ENCODE measurements at regions not wholly inside any gene's neighbourhood (a gene's known extent, or its start where the extent isn't known, plus 50 kb on each side); places are given as distances from the start of the nearest gene placed in this dataset.

- in situ Hi-C loops (cut with MboI), result no loop called here
- no peak for DNase-seq (ENCODE audit: low read depth, low spot score)
These were observed 106.1 kb upstream of the TMEM170B start for GRCh38 chr6:11431455-11431937.

More at GRCh38 chr6:11431455-11431937, 106.1 kb upstream of the TMEM170B start:
- CTCF ChIA-PET, result interaction anchor here (0.7 to 2.9 kb wide), 5 partner anchors 15 to 65 kb away, joined by 3 to 10 read pairs (median 7); no protein-coding TSS in a partner anchor
- FAIRE-seq (no peak), ATAC-seq (no peak)
- Histone ChIP-seq H3K27me3 (replicated peaks in 1 of 2; ENCODE audit: control insufficient read depth in 2 of 2, insufficient read depth in 2 of 2, low read length in 1 of 2) (no peaks in the 10 kb centered on the region), H3K36me3 (ENCODE audit: control insufficient read depth in 2 of 2, insufficient read depth in 2 of 2, low read length in 1 of 2) (no peaks in the 10 kb centered on the region), H2AFZ (ENCODE audit: control insufficient read depth, low read depth, low read length) (no peak overlapping the region), H3K27ac (ENCODE audit: control insufficient read depth, insufficient read depth) (no peak overlapping the region), H3K4me3 (no peak overlapping the region), H3K9ac (ENCODE audit: control insufficient read depth, insufficient read depth, low read length) (no peak overlapping the region), H3K4me1 (ENCODE audit: control insufficient read depth, insufficient read depth, low read length) (peaks cover 33% of the 10 kb centered on the region), H4K20me1 (ENCODE audit: control insufficient read depth, insufficient read depth) (no peaks in the 10 kb centered on the region), H3K9me3 (replicated peaks; ENCODE audit: control insufficient read depth, insufficient read depth, low read length) (no peaks in the 10 kb centered on the region; the same call in 2 of the 3 replicates), H3K79me2 (ENCODE audit: control insufficient read depth, insufficient read depth, low read length) (no peaks in the 10 kb centered on the region), H3K4me2 (ENCODE audit: control insufficient read depth, insufficient read depth) (no peak overlapping the region)
- WGBS (ENCODE audit: insufficient coverage, insufficient replicate concordance, low lambda C conversion rate, missing lambda C conversion rate), result 94% methylated on average over 6 of the region's 6 CpGs
- RAD21 ChIA-PET (ENCODE audit: unreplicated experiment), result interaction anchor here (1.3 to 7.3 kb wide), 5 partner anchors 16 to 64 kb away, joined by 3 to 82 read pairs (median 33); no protein-coding TSS in a partner anchor
- intact Hi-C loops (cut with micrococcal nuclease; ENCODE audit: unreplicated experiment), result no loop called here
- POLR2A ChIA-PET, result interaction anchor here (0.5 to 2.5 kb wide), 6 partner anchors 10 to 95 kb away, joined by 3 to 7 read pairs (median 3); no protein-coding TSS in a partner anchor
- TF ChIP-seq WRNIP1 (IDR thresholded peaks at IDR 0.05; ENCODE audit: borderline replicate concordance, low read depth, low read length), result no peak
- no peak for TF ChIP-seq SMAD1 (IDR thresholded peaks at IDR 0.05; ENCODE audit: low read depth, partially characterized antibody)
- TF ChIP-seq TBL1XR1 (IDR thresholded peaks at IDR 0.05; ENCODE audit: low read depth, low read length), result no peak
- no peak for TF ChIP-seq BCLAF1 (IDR thresholded peaks at IDR 0.05)
- no peak for TF ChIP-seq IRF4 (IDR thresholded peaks at IDR 0.05; ENCODE audit: low read depth, low read length)
- no peak for TF ChIP-seq BCL3 (IDR thresholded peaks at IDR 0.05; ENCODE audit: borderline replicate concordance, insufficient read depth, low read depth, low read length, poor library complexity, severe bottlenecking)
- no peak for TF ChIP-seq SMAD5 (IDR thresholded peaks at IDR 0.05; ENCODE audit: low read depth)
- TF ChIP-seq NR2F1 (conservative IDR thresholded peaks at IDR 0.05), result no peak
- no peak for TF ChIP-seq SUPT20H (IDR thresholded peaks at IDR 0.05; ENCODE audit: borderline replicate concordance, control insufficient read depth, low read depth, low read length)
- no TSS peak for BruUV-seq (replicated peaks)
- SMC1A ChIA-PET (ENCODE audit: uncharacterized antibody, unreplicated experiment), result interaction anchor here (0.9 to 17.4 kb wide), 13 partner anchors 8 to 108 kb away, joined by 3 to 190 read pairs (median 19); no protein-coding TSS in a partner anchor

Measured in GM12878 (cell line).